ENCODE measurements at regions not wholly inside any gene's neighbourhood (a gene's known extent, or its start where the extent isn't known, plus 50 kb on each side); places are given as distances from the start of the nearest gene placed in this dataset.

DNA sequence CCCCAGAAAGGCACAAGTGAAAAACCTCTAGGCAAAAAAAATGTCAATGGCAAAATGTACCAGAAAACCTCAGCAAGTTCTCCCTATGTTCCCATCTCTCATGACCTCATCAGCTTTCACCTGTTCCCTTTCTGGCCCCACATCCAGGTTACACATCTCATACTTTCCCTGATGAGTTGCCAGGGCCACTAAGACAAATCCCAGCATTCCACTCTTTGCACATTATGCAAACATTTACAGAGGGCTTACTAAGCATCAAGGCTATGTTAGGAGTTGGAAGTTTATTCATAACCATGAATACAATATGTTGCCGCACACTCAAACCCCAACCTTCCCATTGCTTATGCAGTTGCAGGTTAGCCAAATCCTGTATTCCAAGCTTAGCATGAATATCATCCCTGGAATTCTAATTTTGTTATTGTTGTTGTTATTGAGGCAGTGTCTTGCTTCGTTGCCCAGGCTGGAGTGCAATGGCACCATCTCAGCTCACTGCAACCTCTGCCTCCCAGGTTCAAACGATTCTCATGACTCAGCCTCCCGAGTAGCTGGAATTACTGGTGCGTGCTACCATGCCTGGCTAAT, 129.3 kb upstream of the UBE2E2 start:
- H3K4me1 ChIP-seq (ENCODE audit: insufficient read depth, low read length), result no peaks in the 10 kb centered on the region
- no peak for TF ChIP-seq ZNF12 (CRISPR knock-in tag; IDR thresholded peaks at IDR 0.05)
- TF ChIP-seq PHF5A (CRISPR knock-in tag; IDR thresholded peaks at IDR 0.05; ENCODE audit: low read depth, unreplicated experiment), result no peak
- FAIRE-seq, result no peak
- no peak for ATAC-seq
- no peaks in the 10 kb centered on the region for H3K36me3 ChIP-seq (replicated peaks in 1 of 2; ENCODE audit: control insufficient read depth in 1 of 2, insufficient read depth in 2 of 2, low read length in 2 of 2)
- 20% methylated on average over 5 of the region's 5 CpGs for WGBS (ENCODE audit: low lambda C conversion rate)
- no peaks in the 10 kb centered on the region for H3K9me3 ChIP-seq (ENCODE audit: low read length)
- ChIA-PET POLR2A (no interaction called here), CTCF (ENCODE audit: low intra/inter-chr PET ratio, low total read pairs) (no interaction called here)
- no peaks in the 10 kb centered on the region for H4K20me1 ChIP-seq (ENCODE audit: insufficient read depth, low read length)
- H2AFZ ChIP-seq (ENCODE audit: low read length), result no peak overlapping the region
- no peak overlapping the region for H3K9ac ChIP-seq (ENCODE audit: insufficient read depth, low read depth, low read length)
- in situ Hi-C loops (cut with HindIII; ENCODE audit: extremely low pct_ligation_motif_present, low pct_unique_long_range_greater_than_20kb), result no loop called here
- H3K4me3 ChIP-seq (replicated peaks in 1 of 3; ENCODE audit: insufficient read depth in 1 of 3, low read depth in 2 of 3, low read length in 3 of 3), result no peak overlapping the region
- no peak for DNase-seq (ENCODE audit: low spot score)
- H3K79me2 ChIP-seq (ENCODE audit: insufficient read depth, low read length), result no peaks in the 10 kb centered on the region
- no peak overlapping the region for H3K27ac ChIP-seq (ENCODE audit: extremely low read length, insufficient read depth, low read length)
- no TSS peak for BruUV-seq (replicated peaks)
- no peaks in the 10 kb centered on the region for H3K27me3 ChIP-seq (ENCODE audit: control insufficient read depth in 1 of 2, insufficient read depth in 2 of 2, low read length in 2 of 2)
- intact Hi-C loops (cut with micrococcal nuclease; ENCODE audit: unreplicated experiment), result no loop called here
- H3K4me2 ChIP-seq (ENCODE audit: low read depth, low read length), result no peak overlapping the region

DNA sequence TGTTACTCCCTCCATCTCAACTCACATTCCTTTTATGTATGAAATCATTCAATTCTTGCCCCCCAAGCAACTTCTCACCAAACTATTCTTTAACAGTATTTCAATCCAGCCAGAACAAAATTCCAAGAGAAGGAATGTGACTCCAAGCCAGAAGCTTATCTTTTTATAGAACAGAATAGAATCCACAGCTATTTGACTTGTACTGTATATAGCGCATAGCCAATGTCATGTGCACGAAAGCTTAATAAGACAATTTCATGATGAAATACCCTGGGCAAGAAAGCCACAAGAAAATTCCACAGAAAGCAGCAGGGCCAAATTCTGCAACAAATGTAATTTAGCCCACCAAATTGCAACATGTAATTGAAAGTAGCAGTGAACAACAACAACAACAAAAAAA, 127.6 kb upstream of the UBE2E2 start:
- Histone ChIP-seq H3K27me3 (ENCODE audit: control insufficient read depth in 1 of 2, insufficient read depth in 2 of 2, low read length in 2 of 2) (no peaks in the 10 kb centered on the region; a peak in 1 of 5 replicates), H2AFZ (ENCODE audit: low read length) (no peak overlapping the region), H3K9me3 (ENCODE audit: low read length) (no peaks in the 10 kb centered on the region), H3K4me2 (ENCODE audit: low read depth, low read length) (no peak overlapping the region), H3K27ac (ENCODE audit: extremely low read length, insufficient read depth, low read length) (no peak overlapping the region), H3K4me3 (replicated peaks in 1 of 3; ENCODE audit: insufficient read depth in 1 of 3, low read depth in 2 of 3, low read length in 3 of 3) (no peak overlapping the region), H4K20me1 (ENCODE audit: insufficient read depth, low read length) (no peaks in the 10 kb centered on the region), H3K36me3 (replicated peaks in 1 of 2; ENCODE audit: control insufficient read depth in 1 of 2, insufficient read depth in 2 of 2, low read length in 2 of 2) (no peaks in the 10 kb centered on the region), H3K9ac (ENCODE audit: insufficient read depth, low read depth, low read length) (no peak overlapping the region), H3K79me2 (ENCODE audit: insufficient read depth, low read length) (no peaks in the 10 kb centered on the region), H3K4me1 (ENCODE audit: insufficient read depth, low read length) (no peaks in the 10 kb centered on the region)
- in situ Hi-C loops (cut with HindIII; ENCODE audit: extremely low pct_ligation_motif_present, low pct_unique_long_range_greater_than_20kb), result no loop called here
- DNase-seq (ENCODE audit: low spot score) (no peak), FAIRE-seq (no peak), ATAC-seq (no peak)
- 73% methylated on average over 2 of the region's 2 CpGs for WGBS (ENCODE audit: low lambda C conversion rate)
- intact Hi-C loops (cut with micrococcal nuclease; ENCODE audit: unreplicated experiment), result no loop called here
- ChIA-PET CTCF (ENCODE audit: low intra/inter-chr PET ratio, low total read pairs) (no interaction called here), POLR2A (no interaction called here)
- TF ChIP-seq ZBTB3 (CRISPR knock-in tag; IDR thresholded peaks at IDR 0.05; ENCODE audit: borderline replicate concordance, low read depth), result no peak
- no peak for TF ChIP-seq ZNF282 (IDR thresholded peaks at IDR 0.05; ENCODE audit: partially characterized antibody)
- TF ChIP-seq NRL (CRISPR knock-in tag; IDR thresholded peaks at IDR 0.05; ENCODE audit: borderline replicate concordance), result no peak
- no peak for TF ChIP-seq TOE1 (CRISPR knock-in tag; IDR thresholded peaks at IDR 0.05)
- TF ChIP-seq ZKSCAN5 (CRISPR knock-in tag; IDR thresholded peaks at IDR 0.05), result no peak
- BruUV-seq (replicated peaks), result no TSS peak

Measured in HepG2 (cell line).